Adipocyte (in vitro differentiated cells): ENCODE measurements at regions not wholly inside any gene's neighbourhood (a gene's known extent, or its start where the extent isn't known, plus 50 kb on each side); places are given as distances from the start of the nearest gene placed in this dataset.

Source experiments
- DNase-seq: peaks from one replicate; pipeline ENCODE4 v3.0.0-alpha.2; 2015; ENCODE audit warnings: low read depth
- H3K27me3 ChIP-seq: replicated peaks from 2 replicates; pipeline ENCODE4 v1.7.0; 2013; ENCODE audit warnings: mild to moderate bottlenecking, low read length, moderate library complexity; ENCODE audit not compliant: control insufficient read depth, insufficient read depth
- H3K36me3 ChIP-seq: 2 replicates; pipeline ENCODE4 v1.7.0; 2013; ENCODE audit warnings: low read length, mild to moderate bottlenecking, moderate library complexity; ENCODE audit not compliant: control insufficient read depth, insufficient read depth, severe bottlenecking
- H3K4me1 ChIP-seq: 2 replicates; pipeline ENCODE4 v1.7.0; 2013; ENCODE audit warnings: mild to moderate bottlenecking, low read length, moderate library complexity; ENCODE audit not compliant: control insufficient read depth, insufficient read depth
- H3K4me3 ChIP-seq: 2 replicates; pipeline ENCODE4 v1.7.0; 2013; ENCODE audit warnings: mild to moderate bottlenecking, low read length, moderate library complexity
- H3K9ac ChIP-seq: 2 replicates; pipeline ENCODE4 v1.7.0; 2013; ENCODE audit warnings: mild to moderate bottlenecking, low read length, moderate library complexity
- H3K9me3 ChIP-seq: 2 replicates; pipeline ENCODE4 v1.7.0; 2013; ENCODE audit warnings: mild to moderate bottlenecking, low read length, moderate library complexity; ENCODE audit not compliant: control insufficient read depth

GRCh38 chr6:22906091-22906549 lies 336.8 kb downstream of the HDGFL1 start:
- Histone ChIP-seq H3K36me3 (no peaks in the 10 kb centered on the region), H3K4me3 (no peak overlapping the region), H3K9me3 (no peaks in the 10 kb centered on the region), H3K4me1 (no peaks in the 10 kb centered on the region), H3K9ac (no peak overlapping the region), H3K27me3 (no peaks in the 10 kb centered on the region)
- DNase-seq = peak; percentile 36

- no peaks in the 10 kb centered on the region for H3K4me1 ChIP-seq
- H3K36me3 ChIP-seq = no peaks in the 10 kb centered on the region
- no peak overlapping the region for H3K9ac ChIP-seq
- no peaks in the 10 kb centered on the region for H3K9me3 ChIP-seq
- DNase-seq = no peak
- no peaks in the 10 kb centered on the region for H3K27me3 ChIP-seq
- no peak overlapping the region for H3K4me3 ChIP-seq
Measured at GRCh38 chr6:22907085-22907484, 337.7 kb downstream of the HDGFL1 start.

GRCh38 chr6:22910370-22910769 lies 341.0 kb downstream of the HDGFL1 start:
- Histone ChIP-seq H3K4me1 (no peaks in the 10 kb centered on the region), H3K9me3 (no peaks in the 10 kb centered on the region), H3K27me3 (no peaks in the 10 kb centered on the region), H3K36me3 (no peaks in the 10 kb centered on the region), H3K9ac (no peak overlapping the region), H3K4me3 (no peak overlapping the region)
- no peak for DNase-seq

- H3K9ac ChIP-seq = no peak overlapping the region
- no peak overlapping the region for H3K4me3 ChIP-seq
- no peak for DNase-seq
- H3K27me3 ChIP-seq = no peaks in the 10 kb centered on the region
- H3K36me3 ChIP-seq = no peaks in the 10 kb centered on the region
- H3K9me3 ChIP-seq = no peaks in the 10 kb centered on the region
- H3K4me1 ChIP-seq = no peaks in the 10 kb centered on the region
Measured at GRCh38 chr6:22913612-22914011, 344.2 kb downstream of the HDGFL1 start.

GRCh38 chr6:22917344-22917743 lies 348.0 kb downstream of the HDGFL1 start:
- Histone ChIP-seq H3K4me1 (no peaks in the 10 kb centered on the region), H3K9me3 (no peaks in the 10 kb centered on the region), H3K4me3 (no peak overlapping the region), H3K9ac (no peak overlapping the region), H3K27me3 (no peaks in the 10 kb centered on the region), H3K36me3 (no peaks in the 10 kb centered on the region)
- DNase-seq = peak; percentile 53

- H3K4me1 ChIP-seq = no peaks in the 10 kb centered on the region
- H3K4me3 ChIP-seq = no peak overlapping the region
- no peak for DNase-seq
- no peaks in the 10 kb centered on the region for H3K27me3 ChIP-seq
- no peaks in the 10 kb centered on the region for H3K36me3 ChIP-seq
- no peak overlapping the region for H3K9ac ChIP-seq
- no peaks in the 10 kb centered on the region for H3K9me3 ChIP-seq
Measured at GRCh38 chr6:22921828-22922227, 352.5 kb downstream of the HDGFL1 start.

- no peak overlapping the region for H3K9ac ChIP-seq
- no peak for DNase-seq
- no peaks in the 10 kb centered on the region for H3K27me3 ChIP-seq
- H3K9me3 ChIP-seq = no peaks in the 10 kb centered on the region
- H3K36me3 ChIP-seq = no peaks in the 10 kb centered on the region
- no peaks in the 10 kb centered on the region for H3K4me1 ChIP-seq
- no peak overlapping the region for H3K4me3 ChIP-seq
Measured at GRCh38 chr6:22925304-22925835, 356.0 kb downstream of the HDGFL1 start.

- Histone ChIP-seq H3K4me3 (no peak overlapping the region), H3K36me3 (no peaks in the 10 kb centered on the region), H3K9me3 (no peaks in the 10 kb centered on the region), H3K27me3 (no peaks in the 10 kb centered on the region), H3K9ac (no peak overlapping the region), H3K4me1 (no peaks in the 10 kb centered on the region)
- peak; percentile 22 for DNase-seq
Measured at GRCh38 chr6:22925920-22926789, 356.8 kb downstream of the HDGFL1 start.

GRCh38 chr6:22926790-22927354 lies 357.5 kb downstream of the HDGFL1 start:
- Histone ChIP-seq H3K9ac (no peak overlapping the region), H3K27me3 (no peaks in the 10 kb centered on the region), H3K36me3 (no peaks in the 10 kb centered on the region), H3K4me1 (no peaks in the 10 kb centered on the region), H3K9me3 (no peaks in the 10 kb centered on the region), H3K4me3 (no peak overlapping the region)
- DNase-seq = no peak

- DNase-seq = no peak
- no peak overlapping the region for H3K9ac ChIP-seq
- H3K36me3 ChIP-seq = no peaks in the 10 kb centered on the region
- no peaks in the 10 kb centered on the region for H3K4me1 ChIP-seq
- H3K9me3 ChIP-seq = no peaks in the 10 kb centered on the region
- H3K27me3 ChIP-seq = no peaks in the 10 kb centered on the region
- no peak overlapping the region for H3K4me3 ChIP-seq
Measured at GRCh38 chr6:22928775-22929174, 359.4 kb downstream of the HDGFL1 start.

GRCh38 chr6:22929311-22929985 lies 360.1 kb downstream of the HDGFL1 start:
- Histone ChIP-seq H3K27me3 (no peaks in the 10 kb centered on the region), H3K36me3 (no peaks in the 10 kb centered on the region), H3K9me3 (no peaks in the 10 kb centered on the region), H3K4me1 (no peaks in the 10 kb centered on the region), H3K9ac (no peak overlapping the region), H3K4me3 (no peak overlapping the region)
- no peak for DNase-seq
